GM18502 (cell line): ENCODE measurements at regions not wholly inside any gene's neighbourhood (a gene's known extent, or its start where the extent isn't known, plus 50 kb on each side); places are given as distances from the start of the nearest gene placed in this dataset.
"Not testable (repeated sequence)": the region's sequence is repeated elsewhere in the genome, so short reads cannot be mapped to it uniquely, and the experiment has no call there.

Experiments
- ATAC-seq: cut with Tn5 transposase; IDR thresholded peaks from one replicate; pipeline ENCODE4 v1.9.1; 2021; ENCODE audit warnings: mild to moderate bottlenecking; ENCODE audit not compliant: unreplicated experiment, poor library complexity

- no peak for ATAC-seq
Measured at GRCh38 chr10:105611244-105611798, 970.2 kb downstream of the SORCS3 start.

- ATAC-seq = no peak
Measured at GRCh38 chr10:105609451-105609850, 968.4 kb downstream of the SORCS3 start.

GRCh38 chr10:105605918-105606317 is 964.8 kb downstream of the SORCS3 start:
- no peak for ATAC-seq

GRCh38 chr10:105605104-105605503 is 964.0 kb downstream of the SORCS3 start:
- no peak for ATAC-seq

GRCh38 chr10:105598207-105598606 is 957.1 kb downstream of the SORCS3 start:
- ATAC-seq = no peak

- ATAC-seq = no peak
Measured at GRCh38 chr10:105597312-105597711, 956.2 kb downstream of the SORCS3 start.

GRCh38 chr10:105596749-105597148 is 955.7 kb downstream of the SORCS3 start:
- no peak for ATAC-seq

GRCh38 chr10:105594296-105594695 is 953.2 kb downstream of the SORCS3 start:
- ATAC-seq = no peak

GRCh38 chr10:105592468-105592867 is 951.4 kb downstream of the SORCS3 start:
- ATAC-seq = no peak

- ATAC-seq = no peak
Measured at GRCh38 chr10:105586451-105587098, 945.5 kb downstream of the SORCS3 start.

- no peak for ATAC-seq
Measured at GRCh38 chr10:105585753-105586152, 944.7 kb downstream of the SORCS3 start.

- no peak for ATAC-seq
Measured at GRCh38 chr10:105585171-105585570, 944.1 kb downstream of the SORCS3 start.

- ATAC-seq = no peak
Measured at GRCh38 chr10:105579112-105579511, 938.0 kb downstream of the SORCS3 start.

- no peak for ATAC-seq
Measured at GRCh38 chr10:105577865-105578607, 936.9 kb downstream of the SORCS3 start.

- ATAC-seq = no peak
Measured at GRCh38 chr10:105559333-105560097, 918.4 kb downstream of the SORCS3 start.

- ATAC-seq = not testable (repeated sequence)
Measured at GRCh38 chr10:105550453-105550852, 909.4 kb downstream of the SORCS3 start.

- ATAC-seq = no peak
Measured at GRCh38 chr10:105549731-105550130, 908.6 kb downstream of the SORCS3 start.

GRCh38 chr10:105545101-105545500 is 904.0 kb downstream of the SORCS3 start:
- ATAC-seq = no peak

GRCh38 chr10:105540381-105540780 is 899.3 kb downstream of the SORCS3 start:
- ATAC-seq = no peak

- ATAC-seq = no peak
Measured at GRCh38 chr10:105538874-105539273, 897.8 kb downstream of the SORCS3 start.

- no peak for ATAC-seq
Measured at GRCh38 chr10:105535478-105535877, 894.4 kb downstream of the SORCS3 start.
